Superior temporal gyrus (tissue), 1 donor: ENCODE measurements at regions not wholly inside any gene's neighbourhood (a gene's known extent, or its start where the extent isn't known, plus 50 kb on each side); places are given as distances from the start of the nearest gene placed in this dataset.

Source experiments
- DNase-seq: peaks from one replicate; pipeline ENCODE4 v3.0.0-alpha.2; 2016; ENCODE audit errors: extremely low spot score

DNA sequence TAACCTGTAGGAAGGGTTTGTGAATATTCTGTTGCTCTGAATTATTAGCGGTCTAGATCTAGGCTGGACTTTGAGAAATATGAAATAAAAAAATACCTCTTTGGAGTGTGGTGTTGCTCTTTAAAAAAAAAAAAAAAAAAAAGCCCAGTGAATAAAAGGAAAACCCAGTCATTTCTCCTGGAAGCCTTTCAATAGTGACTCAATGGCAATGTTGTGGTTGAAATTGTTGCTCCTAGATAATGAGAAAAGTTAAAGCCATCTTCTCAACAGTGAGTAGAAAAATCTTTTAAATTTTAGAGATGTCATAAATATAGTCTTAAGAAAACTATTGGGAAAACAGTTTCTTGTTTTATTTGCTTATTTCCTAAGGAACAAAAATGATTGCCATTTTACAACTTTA, 135.3 kb downstream of the RFC3 start:
- no peak for DNase-seq

DNA sequence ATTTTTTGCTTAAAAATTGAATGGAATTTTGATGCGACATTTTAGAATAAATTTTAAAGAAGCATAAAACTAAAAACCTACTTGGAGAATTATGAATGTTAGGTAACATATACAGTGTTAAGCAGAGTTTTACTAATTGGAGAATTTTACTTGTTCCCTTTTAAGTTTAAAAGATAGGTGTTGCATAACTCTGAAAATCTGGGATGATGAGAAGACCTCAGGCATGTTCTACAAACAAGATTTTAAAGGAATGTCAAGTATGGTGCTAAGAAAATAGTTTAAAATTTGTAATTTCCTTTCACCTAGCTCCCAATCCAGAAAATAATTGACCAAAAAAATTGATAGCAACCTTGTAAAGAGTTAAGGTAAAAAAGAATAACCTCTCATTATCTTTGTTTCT, 135.8 kb downstream of the RFC3 start:
- no peak for DNase-seq

DNA sequence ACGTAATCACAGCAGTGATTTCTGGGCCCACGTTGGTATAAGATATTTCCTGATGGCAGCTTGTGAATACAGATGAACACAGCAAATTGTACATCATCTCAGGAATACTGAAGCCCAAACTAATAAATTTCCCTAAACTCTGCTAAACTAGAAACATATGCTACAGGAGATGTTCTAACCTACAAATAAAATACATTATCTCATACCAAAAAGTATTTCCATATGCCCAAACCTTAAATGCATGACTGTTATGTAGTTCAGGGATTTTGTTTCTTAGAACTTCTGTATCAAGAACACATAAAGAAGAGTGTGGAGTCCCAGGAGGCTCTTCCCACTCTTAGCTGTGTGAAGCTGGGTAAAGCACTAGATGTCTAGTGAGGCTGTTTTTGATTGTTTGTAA, 138.4 kb downstream of the RFC3 start:
- DNase-seq: no peak

DNA sequence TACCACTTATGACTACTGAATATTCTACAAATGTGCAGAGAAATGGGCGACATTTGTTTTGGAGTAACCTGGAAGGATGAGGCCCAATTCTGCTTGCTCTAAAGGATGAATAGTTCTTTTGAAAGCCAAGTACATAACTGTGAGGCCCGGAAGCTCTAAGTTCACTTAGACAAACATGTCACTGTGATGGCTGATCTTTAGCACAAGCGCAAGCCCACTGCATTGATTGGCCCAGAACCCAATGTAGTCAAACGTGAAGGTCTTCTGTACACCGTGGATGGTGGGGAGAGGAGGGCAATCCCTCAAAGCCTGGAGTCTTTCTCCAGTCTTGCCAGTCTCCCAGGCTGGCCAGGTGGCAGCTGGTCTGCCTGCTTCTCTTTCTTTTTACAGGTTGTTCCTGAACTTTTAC, 139.6 kb downstream of the RFC3 start:
- DNase-seq: no peak

DNA sequence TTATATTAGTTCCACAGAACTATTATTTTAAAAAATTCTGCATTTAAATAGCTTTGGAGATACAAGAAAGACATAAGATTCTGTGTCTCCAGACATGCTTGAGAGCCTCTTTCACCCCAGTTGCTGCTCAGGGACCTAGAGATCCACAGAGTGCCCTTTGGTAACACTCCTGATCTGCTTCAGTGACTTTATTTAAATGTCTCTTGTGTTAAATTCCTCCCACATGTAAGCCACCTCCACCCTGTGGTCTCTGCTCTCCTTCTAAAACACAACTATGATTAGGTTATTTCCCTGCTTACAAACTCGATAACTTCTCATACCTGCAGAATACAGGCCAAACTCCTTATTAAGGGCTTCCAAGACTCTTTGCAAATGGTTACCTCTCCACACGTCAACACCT, 141.0 kb downstream of the RFC3 start:
- no peak for DNase-seq

DNA sequence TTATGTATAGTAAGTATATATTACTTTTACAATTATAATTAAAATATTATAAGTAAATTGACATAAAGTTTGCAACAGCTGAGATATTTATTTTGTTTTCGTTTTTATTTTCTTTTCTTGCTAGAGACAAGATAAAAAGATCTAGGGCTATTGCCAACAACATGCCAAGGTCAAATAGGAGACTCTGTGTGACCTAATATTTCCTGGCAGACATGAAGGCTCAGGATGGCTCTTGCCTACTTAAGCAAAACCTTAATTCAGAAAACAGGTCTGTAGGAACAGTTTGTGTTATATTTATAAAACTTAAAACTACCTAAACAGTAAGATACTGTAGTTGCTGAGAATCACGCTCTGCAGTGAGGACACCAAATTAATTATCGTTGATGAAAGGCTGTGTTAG, 145.2 kb downstream of the RFC3 start:
- no peak for DNase-seq

DNA sequence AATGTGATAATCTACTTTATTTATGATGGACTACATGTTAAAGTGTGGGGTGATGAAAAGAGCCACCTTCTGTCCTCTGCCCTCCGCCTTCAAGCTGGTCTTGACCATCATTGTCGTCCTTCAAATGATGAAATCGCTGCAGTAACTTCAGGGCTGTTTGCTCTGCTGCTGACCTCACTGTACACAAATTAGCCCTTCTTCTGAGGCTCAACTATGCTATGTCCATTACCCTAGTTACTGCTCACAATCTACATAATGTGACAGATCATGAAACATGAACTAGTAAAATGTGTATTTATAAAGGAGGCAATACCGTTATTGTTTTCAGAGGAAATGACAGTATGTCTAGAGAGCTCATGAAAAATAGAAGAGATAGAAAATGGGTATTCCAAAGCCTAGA, 145.9 kb downstream of the RFC3 start:
- no peak for DNase-seq

DNA sequence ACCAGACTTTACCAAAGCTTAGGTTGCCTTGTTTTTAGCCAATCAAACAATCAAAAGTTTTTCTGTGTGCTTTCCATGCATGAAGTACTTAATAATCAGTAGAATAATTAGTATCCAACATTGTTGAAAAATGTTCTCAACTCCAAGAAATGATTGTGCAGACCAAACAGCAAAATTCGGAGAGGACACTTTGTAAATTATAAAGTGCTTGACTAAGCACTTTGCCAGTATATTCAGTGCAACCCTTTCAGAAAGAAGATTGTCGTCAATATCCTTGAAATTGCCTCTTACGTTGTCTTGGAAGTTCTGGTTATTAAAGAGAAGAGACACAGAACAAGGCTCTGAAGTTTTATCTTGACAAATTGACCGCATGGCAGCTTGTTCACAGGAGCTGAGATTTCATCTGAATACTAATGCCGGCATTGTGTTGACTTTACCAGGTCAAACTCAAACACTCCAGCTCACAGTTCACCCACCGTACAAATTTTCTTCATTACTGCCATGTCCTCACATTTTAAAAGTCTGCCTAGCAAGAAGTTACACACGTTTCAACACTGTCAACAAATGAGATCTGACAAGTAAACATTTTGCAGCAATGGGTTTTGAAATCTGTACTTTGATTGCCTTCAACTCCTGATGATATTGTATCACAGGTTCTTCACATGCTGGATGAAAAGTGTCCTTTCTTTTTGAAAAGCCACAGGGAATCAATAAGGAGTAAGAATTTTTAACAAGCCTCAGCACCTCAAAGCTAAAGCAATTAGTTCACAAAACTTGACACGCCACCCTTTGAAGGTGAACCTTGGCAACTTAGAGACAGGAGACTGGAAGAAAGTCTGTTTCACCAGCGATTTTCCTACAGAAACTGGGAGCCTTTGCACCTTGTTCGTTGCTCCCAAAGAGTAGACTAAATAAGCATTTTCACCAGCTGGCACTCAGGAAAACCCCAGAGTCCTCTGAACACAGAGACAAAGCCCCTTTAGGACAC, 150.9 kb downstream of the RFC3 start:
- no peak for DNase-seq

DNA sequence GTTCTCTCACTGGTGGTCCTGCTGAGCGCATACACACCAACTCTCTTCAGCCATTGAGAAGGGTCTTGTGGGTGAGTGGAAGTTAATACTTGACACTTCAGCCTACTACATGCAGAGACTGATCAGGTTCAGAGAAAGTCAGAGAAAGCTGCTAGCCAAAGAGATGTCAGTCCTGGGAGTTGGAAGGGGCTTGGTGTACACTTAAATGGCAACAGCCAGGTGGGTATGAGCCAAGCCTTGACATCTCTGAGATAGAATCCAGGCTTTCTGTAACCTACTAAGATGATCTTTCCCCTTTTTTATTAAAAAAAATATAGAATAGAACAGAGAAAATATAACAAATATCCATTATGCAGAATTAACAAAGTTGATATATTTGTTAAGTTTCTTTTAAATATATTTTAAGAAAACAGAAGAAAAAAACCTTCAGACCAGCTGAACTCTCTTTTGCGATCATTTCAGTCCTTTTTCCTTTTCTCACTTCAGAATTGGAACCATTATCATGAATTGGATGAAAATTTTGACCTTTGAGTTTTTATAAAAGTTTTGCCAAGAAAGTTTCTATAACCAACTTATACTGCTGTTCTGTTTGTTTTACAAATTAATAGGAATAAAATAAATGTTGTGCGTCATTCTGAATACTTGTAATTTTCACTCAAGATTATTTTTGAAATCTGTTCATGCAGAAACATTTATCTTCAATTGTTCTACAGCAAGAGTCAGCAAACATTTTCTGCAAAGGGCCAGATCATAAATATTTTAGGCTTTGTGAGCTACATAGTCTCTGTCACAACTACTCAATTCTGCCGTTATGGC, 153.0 kb downstream of the RFC3 start:
- no peak for DNase-seq

DNA sequence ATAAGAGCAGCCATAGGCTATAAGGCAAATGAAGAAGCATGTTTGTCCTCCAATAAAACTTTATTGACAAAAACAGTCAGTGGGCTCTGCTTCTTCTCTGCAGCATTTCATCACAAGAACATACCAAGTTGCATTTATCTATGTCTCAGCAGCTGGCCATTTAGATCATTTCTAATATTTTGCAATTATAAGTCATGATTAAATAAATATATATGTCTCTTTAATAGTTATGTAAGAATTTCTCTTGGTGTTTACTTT, 153.5 kb downstream of the RFC3 start:
- no peak for DNase-seq

DNA sequence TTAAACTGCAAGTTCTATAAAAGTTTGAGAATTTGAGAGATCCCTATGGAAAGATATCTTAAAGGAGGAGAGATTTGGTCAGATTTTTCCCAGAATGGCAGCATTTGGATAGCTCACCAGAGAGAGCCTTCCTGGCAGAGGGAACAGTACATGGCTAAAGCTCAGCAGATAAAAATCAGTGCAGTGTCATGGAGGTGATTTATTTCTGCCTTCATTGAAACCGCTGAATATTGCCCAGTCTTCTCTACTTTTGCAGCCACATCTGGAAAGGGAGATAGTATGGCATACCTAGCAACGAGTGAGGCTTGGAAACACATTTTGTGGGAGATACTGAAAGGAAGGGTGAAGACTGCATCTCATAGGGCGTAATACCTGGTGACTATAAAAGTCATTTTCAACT, 155.2 kb downstream of the RFC3 start:
- DNase-seq: no peak

DNA sequence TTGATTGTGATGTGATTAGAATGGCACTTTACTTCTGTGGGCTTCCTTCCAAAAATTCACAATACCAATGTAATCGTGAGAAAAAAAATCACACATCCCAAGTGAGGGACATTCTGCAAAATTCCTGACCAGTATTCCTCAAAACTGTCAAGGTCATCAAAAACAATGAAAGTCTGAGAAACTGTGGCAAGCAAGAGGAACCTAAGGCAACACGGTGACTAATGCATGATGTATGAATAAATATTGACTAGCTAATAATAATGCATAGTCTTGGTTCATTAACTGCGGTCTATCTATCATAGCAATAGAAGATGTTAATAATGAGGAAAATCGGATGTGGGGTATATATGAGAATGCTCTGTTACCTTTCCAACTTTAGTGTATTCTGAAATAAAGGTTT, 159.0 kb downstream of the RFC3 start:
- no peak for DNase-seq

DNA sequence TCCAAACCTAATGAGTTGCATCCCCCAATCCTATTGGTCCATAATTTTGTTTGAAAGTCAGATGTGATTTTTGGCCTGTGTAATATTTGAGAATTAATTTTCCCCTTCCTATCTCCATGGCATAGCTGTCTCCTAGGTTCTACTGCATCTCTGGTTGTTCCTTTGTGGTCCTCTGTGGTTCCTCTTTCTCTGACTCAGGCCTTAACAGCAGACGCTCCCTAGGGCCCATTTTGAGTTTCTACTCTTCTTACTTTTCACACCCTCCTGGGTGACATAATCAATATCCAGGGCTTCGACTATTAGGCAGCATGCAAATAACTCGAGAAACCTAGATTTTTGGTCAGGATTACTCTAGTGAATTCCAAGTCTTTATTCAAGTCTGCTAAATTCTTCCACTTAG, 160.7 kb downstream of the RFC3 start:
- DNase-seq: no peak

DNA sequence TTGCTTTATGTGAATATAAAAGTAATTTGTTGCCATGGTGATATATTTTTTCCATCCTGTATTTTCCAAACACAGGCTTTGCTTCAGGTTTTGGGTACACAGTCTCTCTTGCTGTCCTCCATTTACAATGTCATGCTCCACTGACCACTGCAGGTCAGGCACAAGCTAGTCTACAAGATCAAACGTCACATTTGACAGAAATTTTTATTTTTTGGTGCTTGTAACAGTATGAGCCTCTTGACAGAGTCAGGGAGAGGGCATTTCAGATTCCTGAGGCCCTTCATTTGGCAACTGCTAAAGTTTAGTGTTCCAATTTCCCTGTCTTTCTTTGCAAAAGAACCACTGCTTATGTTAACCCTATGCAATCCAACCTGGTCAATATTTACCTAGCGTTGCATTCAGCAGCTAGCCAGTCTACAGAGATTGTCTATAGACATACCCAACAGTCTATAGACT, 175.0 kb downstream of the RFC3 start:
- DNase-seq: peak; percentile 48

DNA sequence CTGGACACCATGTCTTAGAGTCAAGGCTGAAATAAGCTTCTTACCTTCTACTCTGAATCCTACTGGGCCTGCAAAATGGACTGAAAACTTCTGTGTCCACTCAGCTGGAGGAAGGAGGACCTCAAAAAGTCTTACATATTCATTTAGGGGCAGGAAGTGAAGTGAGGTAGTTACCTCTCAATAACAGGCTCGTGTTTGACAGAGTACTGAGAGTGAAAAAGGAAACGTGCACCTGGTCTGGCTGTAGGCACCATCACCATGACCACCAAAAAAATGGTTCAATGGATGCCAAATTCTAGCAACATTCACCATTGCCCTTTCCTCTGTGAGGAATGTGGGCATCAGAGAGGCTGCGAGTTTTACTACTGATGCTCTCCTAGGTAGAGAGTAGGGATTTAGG, 176.2 kb downstream of the RFC3 start:
- DNase-seq: no peak

DNA sequence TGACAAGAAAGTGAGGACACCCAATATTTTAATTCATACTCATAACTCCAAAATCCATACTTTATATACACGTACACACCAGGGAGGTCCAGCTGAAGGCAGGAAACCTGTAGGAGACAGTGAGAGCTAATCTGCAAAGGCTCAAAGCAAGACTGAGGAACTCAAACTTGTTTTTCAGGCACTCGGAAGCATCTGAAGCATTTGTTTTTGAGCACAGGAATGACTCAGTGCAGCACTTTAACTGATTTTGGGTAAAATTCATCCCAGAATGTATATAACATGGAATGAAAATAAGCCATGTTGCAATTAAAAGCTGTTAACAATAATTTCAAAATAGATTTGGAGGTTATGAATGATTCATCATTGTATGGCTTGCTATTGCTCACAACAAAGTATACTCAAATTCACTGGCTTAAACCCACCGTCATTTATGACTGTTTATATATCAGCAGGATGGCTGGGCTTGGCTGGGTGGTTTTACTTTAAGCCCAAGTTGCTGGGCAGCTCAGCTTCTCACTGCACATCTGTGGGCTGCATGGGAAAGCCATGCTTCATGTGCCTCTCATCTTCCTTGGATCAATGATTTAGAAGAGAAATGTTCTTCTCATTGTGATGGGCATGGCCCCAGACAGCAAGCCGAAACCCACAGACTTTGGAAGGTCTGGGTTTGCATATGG, 177.0 kb downstream of the RFC3 start:
- DNase-seq: no peak

DNA sequence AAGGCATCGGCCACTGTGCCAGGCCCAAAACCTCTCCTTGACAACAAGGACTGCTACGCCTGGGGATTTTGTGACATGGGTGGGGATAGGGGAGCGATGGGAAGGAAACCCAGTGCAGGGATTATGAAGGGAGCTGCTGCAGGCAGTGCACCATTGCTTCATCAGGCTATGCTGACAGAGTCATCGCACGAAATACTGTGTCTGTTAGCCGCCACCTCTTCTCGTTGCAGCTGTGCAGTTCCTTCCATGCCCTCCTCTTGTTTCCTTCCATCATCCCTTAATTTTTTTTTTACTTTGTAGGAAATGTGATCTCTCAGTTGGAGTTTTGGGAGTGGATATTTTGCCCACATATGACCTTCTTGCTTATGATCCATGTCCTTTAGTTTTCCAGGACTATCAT, 178.7 kb downstream of the RFC3 start:
- no peak for DNase-seq

DNA sequence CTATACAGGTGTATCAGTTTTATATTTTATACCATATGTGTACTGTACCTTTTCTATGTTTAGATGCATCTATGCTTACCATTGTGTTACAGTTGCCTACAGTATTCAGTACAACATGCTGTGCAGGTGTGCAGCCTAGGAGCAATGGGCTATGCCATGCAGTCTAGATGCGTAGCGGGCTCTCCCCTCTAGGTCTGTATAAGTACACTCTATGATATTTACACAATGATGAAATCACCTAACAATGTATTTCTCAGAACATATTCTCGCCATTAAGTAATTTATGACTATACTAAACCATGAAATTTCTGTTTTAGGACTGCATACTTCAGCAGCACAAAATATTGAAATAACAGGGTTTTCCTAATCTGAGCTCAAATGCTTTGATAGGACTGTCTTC, 179.6 kb downstream of the RFC3 start:
- no peak for DNase-seq

DNA sequence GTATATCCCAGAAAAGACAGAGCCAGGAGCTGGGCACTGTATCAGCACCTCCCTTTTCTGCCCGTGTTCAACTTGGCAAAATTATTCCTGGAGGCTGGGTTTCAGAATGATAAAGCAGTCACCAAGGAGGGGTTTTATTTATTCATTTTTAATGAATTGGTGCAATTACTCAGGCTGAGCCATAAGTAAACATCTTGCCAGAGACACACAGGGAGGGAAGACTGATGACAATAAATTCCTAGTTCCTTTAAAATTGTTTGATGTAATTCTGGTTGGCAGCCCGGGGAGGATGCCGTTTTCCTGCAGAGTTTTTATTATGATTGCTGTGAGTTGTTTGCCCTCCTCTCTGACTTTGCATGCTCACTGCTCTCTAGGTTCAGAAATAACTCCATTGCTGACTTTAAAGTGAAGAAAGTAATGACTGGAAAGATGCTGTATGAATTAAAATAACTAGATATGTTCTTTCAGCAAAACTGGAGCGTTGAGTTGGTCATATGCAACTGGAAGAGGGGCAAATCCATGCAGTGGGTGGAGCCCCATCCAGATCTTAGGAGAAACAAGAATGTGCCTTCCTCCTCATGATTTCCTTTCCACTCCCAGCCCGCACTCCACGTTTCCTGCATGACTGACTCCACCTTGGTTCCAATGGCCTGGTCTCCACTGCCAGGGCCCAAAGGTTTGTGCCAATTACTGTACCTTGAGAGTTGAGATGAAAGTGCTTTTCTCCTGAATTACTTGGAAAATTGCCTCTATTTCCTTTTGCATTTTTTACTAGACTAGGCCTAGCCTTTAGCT, 182.1 kb downstream of the RFC3 start:
- no peak for DNase-seq

DNA sequence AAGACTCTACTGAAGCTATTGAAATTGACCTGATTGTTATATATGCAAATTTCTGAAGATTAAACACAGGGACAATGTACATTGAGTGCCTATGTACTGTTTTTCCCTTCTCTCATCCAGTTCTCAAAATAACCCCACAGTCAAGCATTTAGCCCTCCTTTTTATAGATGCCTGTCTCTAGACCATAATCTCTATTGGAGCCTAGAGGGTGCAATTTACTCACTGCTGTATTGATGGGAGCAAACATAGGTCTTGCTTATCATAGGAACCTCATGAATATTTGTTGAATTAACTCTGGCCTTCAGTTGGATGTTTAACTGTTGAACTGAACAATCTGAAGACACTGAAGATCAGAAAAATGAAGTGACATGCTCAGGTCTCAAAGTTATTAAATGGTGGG, 183.0 kb downstream of the RFC3 start:
- DNase-seq: no peak

DNA sequence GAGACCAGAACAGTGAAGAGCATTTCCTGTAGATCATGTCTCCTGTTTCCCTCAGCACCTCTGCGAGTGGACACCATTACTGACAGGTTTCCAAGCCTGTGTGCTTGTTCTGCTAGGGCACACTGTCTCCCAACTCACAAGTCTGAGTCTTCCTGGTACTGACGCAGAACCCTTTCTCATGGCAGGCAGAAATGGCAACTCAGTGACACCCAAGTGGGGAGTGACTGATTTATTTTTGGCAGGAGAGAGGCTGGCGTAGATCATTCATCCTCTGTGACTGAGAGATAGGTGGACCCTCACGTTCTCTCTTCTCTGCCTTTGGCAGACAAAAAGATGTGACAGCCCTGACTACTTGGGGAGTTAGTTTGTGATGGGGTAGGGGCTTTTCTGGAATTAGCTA, 183.4 kb downstream of the RFC3 start:
- no peak for DNase-seq

DNA sequence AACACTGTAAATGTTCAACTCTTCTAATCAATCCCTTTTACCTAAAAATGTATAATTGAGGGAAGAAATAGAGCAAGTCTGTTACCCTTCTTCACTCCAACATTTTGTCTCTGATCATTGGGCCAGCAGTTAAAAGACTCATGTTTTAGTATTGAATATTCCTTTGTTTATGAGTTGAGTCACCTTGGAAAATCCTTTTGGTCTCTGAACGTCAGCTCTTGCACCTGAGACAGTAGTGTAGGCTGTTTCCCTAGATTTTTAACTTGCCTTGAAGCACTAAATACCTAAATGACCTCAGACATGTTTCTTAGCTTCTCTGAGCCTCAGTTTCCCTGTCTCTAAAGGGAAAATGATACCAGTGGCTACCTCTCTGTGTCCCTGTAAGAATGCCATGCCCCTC, 184.2 kb downstream of the RFC3 start:
- no peak for DNase-seq
